ENCODE measurements at regions not wholly inside any gene's neighbourhood (a gene's known extent, or its start where the extent isn't known, plus 50 kb on each side); places are given as distances from the start of the nearest gene placed in this dataset.

DNA sequence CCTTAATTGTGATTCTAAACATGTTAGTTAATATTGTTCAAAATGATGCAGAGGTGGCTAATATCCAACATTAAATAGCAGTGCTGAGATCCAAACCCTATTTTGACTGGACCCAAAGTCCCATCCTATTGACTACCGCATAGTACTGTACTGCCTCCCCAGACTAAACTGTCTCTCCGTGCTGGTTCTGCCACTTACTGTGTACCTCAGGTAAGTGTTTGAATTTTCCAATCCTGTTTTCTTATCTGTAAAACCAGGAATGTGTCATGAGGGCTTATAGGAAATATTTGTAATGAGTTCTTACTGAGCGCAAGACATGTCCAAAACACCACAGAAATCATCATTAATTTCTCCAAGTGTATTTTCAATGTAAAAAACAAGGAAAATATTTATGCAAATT, 209.2 kb upstream of the CD180 start:
- in situ Hi-C loops (cut with HindIII; ENCODE audit: low sequenced_read_pairs), result no loop called here
- DNase-seq (ENCODE audit: low spot score), result no peak

DNA sequence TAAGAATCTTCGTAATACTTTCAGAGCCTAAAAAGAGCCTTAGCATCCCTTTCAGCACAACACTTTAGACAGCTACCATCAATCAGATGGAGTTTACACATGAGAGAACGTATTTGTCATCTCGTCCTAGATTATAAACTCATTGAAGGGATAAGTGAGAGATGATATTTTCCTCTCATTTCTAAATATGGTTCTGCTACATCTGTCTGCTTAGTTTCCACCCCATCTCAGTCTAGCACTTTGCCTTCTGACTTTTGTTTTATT, 208.4 kb upstream of the CD180 start:
- in situ Hi-C loops (cut with HindIII; ENCODE audit: low sequenced_read_pairs), result no loop called here
- DNase-seq (ENCODE audit: low spot score), result no peak

DNA sequence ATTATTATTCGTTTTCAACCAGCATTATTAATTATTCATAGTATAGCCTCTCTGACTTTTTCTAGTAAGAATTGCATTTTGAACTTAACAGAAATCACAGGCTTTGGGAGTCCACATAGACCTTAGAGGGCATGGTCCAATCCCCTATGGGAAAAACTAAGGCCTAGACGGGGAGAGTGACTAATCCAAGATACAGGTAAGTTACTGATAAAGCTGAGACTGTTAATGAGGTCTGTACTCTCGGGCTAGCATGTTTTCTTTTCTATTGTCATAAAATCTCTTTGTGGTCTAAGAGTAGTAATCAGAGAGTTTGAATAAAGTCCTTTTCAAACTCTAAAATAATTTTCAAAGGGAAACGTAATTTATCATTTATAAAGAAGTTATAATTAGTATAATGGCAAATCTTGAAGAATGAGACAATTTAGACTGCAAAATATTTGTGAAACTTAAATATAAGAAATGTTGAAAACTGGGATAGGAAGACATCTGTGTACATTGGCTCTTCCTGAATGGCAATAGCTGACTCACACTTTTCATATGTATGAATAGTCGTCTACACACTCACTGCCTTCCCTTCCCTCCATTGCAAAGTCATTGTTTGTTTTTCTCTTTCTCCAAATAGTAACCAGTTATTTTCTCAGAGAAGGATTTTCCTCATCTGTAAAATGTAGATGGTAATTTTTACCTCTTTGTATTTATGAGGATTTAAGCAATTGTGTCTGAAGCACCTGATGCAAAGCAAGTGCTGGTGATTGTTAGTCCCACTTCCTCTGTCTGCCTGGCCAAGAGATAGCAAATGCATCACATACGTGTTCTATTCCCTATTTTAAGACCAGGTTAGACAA, 207.9 kb upstream of the CD180 start:
- in situ Hi-C loops (cut with HindIII; ENCODE audit: low sequenced_read_pairs), result no loop called here
- no peak for DNase-seq (ENCODE audit: low spot score)

DNA sequence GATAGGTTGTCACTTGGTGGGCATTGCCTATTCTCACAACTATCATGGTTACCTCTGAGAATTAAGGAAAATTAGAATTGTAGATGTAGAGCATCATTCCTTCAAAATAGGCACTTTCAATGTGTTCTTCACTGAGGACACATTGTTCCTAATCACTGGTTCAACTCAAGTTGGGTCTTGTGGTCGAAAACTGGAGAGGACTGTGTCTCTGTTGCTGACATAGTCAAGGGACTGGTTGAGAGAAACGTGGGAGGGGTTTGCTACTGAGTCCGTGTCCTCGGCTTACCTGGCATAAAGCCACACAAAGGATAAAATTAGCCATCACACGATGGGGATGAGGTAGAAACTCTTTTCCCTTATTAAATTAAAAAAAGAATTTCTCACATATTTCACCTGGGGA, 205.9 kb upstream of the CD180 start:
- no peak for DNase-seq (ENCODE audit: low spot score)
- in situ Hi-C loops (cut with HindIII; ENCODE audit: low sequenced_read_pairs), result no loop called here

DNA sequence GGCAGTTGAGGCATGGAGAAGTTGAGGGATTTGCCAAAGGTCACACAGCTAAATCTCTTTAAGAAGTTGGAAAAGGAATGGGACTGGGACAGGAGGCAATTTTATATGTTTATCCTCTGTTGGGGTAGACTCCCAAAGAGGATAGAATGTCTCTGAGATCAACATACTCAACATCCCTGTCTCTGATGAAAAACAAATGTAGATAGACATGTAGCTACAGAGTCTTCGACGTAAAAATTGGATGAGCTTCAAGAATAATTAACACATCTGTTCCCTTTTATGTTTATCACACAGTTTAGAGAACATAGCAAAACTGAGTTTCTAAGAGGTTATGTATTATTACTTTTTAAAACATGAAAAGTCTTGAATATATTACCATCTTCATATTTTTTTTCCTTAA, 204.6 kb upstream of the CD180 start:
- DNase-seq (ENCODE audit: low spot score), result no peak
- in situ Hi-C loops (cut with HindIII; ENCODE audit: low sequenced_read_pairs), result no loop called here

DNA sequence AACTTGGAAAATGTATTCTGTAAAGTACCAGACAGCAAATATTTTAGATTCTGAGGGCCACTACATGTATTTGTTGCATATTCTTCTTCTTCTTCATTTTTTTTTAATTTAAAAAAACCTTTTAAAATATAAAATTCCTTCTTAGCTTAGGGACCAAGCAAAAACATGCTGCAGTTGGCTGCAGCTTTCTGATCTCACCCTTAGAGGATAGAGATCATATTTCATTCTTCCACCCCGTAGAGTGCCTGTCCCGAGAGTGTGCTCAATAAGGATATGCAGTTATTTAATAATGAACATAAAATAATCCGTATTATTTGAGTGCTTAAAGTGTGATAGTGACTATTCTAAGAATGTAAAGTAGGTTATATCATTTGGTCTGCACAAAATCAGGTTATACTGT, 204.2 kb upstream of the CD180 start:
- in situ Hi-C loops (cut with HindIII; ENCODE audit: low sequenced_read_pairs), result no loop called here
- DNase-seq (ENCODE audit: low spot score), result no peak

DNA sequence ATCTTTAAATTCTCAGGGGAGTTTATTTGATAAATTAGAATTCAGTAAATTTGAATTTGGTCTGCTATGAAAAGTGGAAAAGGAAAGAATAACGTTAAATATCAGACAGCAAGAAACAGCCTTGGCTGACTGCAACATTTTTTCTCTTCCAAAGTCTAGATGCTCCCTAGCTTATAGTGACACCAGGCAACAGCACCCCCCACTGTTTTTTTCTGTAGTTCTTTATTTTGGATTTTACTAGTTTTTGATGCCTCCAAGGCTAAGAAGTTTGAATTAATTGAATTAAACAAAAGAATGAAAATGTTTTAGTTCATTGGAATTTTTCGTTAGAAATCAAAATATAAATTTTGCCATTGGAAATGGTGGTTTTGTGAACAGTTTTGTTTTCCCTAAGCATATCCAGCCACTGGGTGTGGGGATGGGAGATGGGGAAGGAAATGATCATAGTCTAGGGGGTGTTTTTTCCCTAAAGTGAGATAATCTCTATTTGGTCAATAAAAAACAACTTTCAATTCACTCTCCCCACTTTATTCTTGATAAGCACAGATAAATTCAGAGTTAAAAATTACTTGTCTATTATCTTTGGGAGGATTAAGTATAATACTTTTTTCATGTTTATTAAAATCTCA, 199.3 kb upstream of the CD180 start:
- no peak for DNase-seq (ENCODE audit: low spot score)
- in situ Hi-C loops (cut with HindIII; ENCODE audit: low sequenced_read_pairs), result no loop called here

DNA sequence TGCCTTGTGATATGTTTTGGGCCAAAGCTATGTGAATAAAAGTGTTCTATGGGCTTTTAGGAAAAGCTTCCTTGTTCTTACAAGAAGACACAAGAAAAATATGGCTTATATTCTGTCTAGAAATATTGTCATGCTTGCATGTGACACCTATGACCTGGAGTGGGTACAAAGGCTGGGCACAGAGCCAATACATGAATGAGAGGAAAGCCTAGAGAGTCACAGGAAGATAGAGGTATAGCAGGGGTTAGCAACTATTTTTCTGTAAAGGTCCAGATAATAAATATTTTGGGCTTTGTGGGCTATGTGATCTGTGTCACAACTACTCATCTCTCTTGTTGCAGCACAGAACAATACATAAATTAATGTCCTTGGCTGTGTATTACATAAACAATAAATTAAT, 196.6 kb upstream of the CD180 start:
- DNase-seq (ENCODE audit: low spot score), result no peak
- in situ Hi-C loops (cut with HindIII; ENCODE audit: low sequenced_read_pairs), result no loop called here

DNA sequence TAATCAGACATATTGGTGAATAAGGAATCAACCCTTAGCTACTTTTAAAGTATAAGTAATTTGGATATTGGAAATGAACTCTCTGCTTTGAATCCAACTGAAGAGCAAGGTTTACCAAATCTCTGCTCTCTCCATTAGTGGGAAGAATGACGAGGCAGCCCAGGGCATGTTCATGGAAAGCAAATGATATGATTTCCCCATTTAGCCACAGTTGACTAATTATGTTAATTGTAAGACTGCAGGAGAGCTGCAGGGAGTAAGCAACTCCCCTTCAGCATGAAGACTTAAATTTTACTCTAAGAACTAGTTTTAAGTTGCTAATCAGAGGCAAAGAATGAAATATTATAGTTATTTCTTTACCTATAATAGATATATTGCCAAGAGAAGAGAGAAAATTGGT, 194.3 kb upstream of the CD180 start:
- in situ Hi-C loops (cut with HindIII; ENCODE audit: low sequenced_read_pairs), result no loop called here
- DNase-seq (ENCODE audit: low spot score), result no peak

DNA sequence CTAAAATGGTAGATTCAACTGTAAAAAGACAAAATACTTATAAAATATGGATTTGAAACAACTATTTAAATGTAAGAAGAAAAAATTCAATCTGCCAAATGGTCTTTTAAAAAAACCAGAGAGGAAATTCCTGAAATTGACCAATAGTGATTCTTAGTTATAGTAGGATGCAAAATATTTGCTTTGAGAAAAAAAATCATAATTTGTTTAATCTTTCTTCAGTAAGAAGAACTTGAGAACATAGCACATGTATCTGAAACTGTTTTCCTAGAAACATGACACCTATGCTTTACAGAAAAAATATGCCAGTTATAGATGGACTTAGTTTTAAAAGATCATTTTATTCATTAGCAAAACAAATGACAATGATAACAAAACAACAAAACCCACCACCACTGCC, 186.9 kb upstream of the CD180 start:
- in situ Hi-C loops (cut with HindIII; ENCODE audit: low sequenced_read_pairs), result no loop called here
- no peak for DNase-seq (ENCODE audit: low spot score)

DNA sequence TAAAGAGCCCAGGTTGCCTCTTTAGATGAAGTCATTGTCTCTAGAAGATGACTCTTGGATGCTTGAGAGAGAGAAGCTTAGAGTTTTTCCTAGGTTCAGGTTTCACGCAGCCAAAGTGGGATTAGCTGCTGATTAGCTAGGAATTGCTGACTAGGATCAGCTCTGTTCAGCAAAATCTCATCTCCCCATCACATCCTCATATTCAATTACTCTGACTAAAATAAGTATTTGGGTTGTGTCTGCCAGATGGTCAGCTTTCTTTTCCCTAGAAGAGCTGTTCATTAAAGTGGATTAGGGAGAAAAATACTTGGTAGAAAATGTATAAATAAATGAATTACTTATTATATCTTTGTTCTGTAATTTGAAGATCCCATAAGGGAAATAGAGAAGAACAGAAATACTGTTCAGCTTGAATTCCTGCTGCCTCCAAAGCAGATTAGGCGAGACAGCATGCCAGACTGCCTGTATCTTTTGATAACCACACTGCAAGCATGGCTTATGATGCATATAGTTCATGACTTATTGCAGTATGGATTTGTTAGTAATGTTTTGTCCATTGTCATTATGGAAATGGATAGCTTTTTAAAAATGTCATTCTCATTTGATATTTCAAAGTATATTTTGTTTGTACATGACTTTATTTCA, 184.8 kb upstream of the CD180 start:
- in situ Hi-C loops (cut with HindIII; ENCODE audit: low sequenced_read_pairs), result no loop called here
- peak; percentile 22 for DNase-seq (ENCODE audit: low spot score)

DNA sequence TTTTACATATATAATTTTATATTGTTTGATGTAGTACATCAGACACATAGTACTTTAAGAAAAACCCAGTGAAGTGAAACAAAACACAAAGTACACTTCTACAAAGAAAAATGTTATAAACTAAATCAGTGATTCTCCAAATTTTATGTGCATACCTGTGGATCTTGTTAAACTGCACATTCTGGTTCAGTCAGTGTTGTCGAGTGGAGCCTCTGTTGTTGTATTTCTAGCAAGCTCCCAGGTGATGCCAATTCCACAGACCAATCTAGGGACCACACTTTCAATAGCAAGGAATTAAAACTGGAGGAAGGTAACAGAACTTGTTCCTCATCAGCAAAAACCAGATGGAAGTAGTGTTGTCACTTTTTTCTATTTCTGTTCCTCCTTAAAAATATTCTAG, 183.8 kb upstream of the CD180 start:
- DNase-seq (ENCODE audit: low spot score), result no peak

DNA sequence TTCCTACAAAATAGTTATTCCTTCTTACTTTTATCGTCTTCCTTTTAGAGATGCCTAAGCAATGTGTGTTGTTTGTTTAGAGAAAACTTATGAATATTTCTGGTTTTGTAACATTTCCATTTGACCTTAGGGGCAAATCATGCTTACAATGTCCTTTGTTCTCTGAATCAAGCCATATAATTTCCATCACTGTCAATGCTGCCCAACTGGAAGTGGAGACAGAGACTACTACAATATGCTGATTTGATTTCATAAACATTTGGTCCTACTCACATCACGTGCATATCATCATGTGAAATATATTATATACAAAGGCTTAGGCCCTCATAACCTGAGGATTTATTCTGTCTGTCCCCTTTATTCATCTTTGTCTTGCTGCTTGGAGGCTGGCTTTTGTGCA, 183.2 kb upstream of the CD180 start:
- in situ Hi-C loops (cut with HindIII; ENCODE audit: low sequenced_read_pairs), result no loop called here
- no peak for DNase-seq (ENCODE audit: low spot score)

More for the DNA sequence above, 183.8 kb upstream of the CD180 start:
- in situ Hi-C loops (cut with HindIII; ENCODE audit: low sequenced_read_pairs), result no loop called here

DNA sequence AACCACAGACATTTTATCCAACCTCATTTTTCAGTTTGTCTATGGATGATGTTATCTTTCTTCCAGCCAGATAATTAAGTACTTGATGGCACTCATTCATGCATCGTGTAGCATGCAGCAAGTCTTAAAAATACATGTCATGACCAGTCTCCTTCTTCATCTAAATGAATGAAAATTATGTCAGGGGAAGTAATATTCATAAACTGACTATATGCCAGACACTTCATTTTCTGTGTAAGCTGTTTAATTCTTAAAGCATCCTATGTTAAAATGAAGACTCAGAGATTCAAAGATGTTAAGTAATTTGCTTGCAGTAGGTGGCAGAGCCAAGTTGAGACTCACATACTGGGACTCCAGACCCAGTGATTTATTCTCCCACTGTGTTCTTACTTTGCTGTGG, 181.7 kb upstream of the CD180 start:
- DNase-seq (ENCODE audit: low spot score), result peak; percentile 29
- in situ Hi-C loops (cut with HindIII; ENCODE audit: low sequenced_read_pairs), result no loop called here

DNA sequence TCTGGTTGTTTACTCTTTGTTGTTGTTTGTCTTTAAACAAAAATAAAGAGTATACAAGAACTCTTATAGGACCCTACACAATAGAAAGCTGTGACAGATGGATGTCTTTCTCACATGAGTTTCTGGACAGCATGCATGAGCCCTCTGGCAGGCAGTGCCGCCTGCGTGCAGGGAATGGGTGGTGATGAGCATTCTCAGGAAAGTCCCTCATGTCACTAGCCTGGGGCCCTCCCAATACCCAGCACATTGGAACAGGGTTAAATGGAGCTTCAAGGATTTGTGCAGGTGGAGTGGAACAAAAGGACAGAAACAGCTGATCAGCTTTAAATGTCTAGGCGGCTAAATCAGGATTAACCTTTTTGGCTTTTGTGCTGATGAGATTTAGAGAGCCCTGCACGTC, 181.0 kb upstream of the CD180 start:
- peak; percentile 85 for DNase-seq (ENCODE audit: low spot score)
- in situ Hi-C loops (cut with HindIII; ENCODE audit: low sequenced_read_pairs), result no loop called here

DNA sequence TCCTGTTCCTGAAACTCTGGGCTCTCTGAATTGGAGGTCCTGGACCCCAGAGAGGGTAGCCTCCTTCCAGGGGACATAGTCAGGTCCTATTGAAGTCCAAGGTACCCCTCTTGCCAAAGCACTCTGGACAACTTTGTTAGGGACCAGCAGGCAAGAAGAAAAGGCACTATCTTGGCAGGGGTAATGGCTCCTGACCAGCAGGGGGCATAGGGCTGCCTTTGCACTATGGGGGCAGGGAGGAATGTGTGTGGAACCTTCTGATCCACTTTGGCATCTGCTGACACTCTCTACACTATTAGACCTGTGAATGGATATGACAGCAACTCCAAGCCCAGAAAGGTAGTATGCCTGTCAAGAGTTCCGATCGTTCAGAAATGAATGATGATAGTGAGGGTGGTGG, 179.0 kb upstream of the CD180 start:
- DNase-seq (ENCODE audit: low spot score), result no peak

DNA sequence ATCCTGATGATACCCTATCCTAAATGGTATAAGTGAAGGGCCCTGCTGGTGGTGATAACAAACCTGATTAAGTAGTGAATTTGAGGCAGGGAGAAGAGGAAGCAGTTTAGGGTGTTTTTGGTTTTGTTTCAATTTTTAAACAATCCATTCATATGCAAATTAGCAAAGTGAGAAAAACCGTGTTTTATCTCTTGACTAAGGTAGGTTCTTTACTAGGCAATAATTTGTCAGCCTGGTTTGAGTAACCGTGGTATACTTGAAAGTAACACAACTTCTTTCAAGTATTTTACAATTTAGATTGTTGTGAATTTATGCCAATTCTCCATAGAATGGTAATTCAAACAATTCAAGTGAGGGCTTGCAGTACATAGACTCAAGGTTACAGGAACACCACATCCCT, 177.8 kb upstream of the CD180 start:
- DNase-seq (ENCODE audit: low spot score), result no peak
- in situ Hi-C loops (cut with HindIII; ENCODE audit: low sequenced_read_pairs), result no loop called here

More for the DNA sequence above, 179.0 kb upstream of the CD180 start:
- in situ Hi-C loops (cut with HindIII; ENCODE audit: low sequenced_read_pairs), result no loop called here

DNA sequence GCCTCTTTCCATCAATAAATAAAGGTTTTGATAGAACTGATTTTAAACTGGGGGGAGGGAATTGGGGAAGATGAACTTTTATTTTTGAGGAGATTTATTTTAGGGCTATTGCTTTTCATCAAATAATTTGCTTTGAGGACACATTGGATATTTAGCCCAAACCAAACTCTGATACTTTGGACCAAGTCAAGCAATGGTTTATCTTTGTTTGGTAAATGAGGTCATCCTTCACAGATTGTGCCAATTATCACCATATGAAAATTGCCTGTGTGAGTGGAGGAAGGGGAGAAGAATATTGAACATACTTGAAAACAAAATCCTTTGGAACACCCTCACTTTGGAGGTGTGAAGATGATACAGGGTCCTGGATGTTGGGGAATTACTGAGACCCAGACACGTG, 176.9 kb upstream of the CD180 start:
- in situ Hi-C loops (cut with HindIII; ENCODE audit: low sequenced_read_pairs), result no loop called here
- no peak for DNase-seq (ENCODE audit: low spot score)

DNA sequence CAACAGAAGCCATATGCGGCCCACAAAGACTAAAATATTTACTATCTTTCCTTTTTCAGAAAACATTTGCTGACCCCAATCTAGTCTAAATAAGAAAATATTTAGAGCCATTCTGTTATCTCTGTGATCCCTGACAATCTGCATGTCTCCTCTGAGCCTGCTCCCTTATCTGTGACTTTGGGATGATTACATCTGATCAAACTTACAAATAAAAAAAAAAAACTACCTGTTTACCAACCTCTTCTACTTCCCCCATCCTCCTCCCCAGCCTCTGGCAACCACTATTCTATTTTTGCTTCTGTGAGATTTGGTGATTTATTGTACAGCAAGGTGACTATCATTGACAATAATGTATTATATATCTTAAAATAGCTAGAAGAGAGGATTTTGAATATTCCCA, 176.3 kb upstream of the CD180 start:
- in situ Hi-C loops (cut with HindIII; ENCODE audit: low sequenced_read_pairs), result no loop called here
- no peak for DNase-seq (ENCODE audit: low spot score)

DNA sequence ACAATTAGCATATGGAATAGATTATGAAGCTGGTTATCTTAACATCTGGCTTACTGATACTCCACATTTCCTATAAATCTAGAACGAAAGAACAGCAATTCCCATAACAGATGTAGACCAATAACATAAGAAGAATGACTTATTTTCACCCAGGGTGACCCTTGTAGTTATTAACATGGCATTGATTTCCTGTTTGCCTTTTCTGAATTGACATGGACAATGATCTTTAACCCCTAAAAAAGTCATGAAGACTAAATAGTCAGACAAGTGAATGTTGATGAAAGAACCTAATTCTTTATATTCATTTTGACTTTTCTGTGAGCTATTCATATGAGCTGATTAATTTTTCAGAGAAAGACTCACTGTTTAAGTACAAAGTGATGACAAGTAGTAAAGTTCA, 175.3 kb upstream of the CD180 start:
- in situ Hi-C loops (cut with HindIII; ENCODE audit: low sequenced_read_pairs), result no loop called here
- no peak for DNase-seq (ENCODE audit: low spot score)
